ENCODE measurements at regions not wholly inside any gene's neighbourhood (a gene's known extent, or its start where the extent isn't known, plus 50 kb on each side); places are given as distances from the start of the nearest gene placed in this dataset.

DNA sequence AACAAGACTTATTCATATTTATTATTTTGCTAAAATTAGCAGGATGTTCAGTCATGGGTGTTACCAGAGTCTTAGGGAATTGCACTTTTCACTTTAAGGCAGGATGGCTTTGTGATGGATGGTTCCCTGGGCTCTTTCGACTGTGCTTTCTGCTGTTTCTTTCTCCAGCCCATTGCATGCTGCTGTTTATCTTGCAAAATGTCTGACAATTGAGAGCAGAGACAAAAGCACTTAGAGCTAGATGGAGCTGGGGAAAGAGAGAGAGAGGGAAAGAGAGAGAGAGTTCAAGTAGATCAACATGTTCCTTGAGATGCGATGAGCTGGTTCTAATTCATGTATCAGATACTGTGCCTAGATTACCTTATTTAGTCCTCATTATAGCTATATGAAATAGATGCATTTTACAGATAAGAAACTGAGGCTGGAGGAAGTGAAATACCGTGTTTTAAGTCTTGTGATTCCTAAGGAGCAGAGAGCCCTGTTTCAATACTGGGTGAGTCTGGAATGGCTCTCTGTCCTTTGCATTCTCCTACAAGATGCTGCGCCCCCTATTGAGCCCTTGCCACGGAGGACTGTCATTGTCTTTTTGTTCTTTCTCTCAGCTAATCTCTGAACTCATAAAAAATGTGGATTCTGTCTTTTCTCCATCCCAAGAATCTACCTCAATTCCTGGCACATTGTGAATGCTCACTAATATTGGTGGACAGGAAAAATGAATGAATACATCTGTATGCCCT, 227.9 kb downstream of the ALG10B start:
- TF ChIP-seq, protein P1, sequence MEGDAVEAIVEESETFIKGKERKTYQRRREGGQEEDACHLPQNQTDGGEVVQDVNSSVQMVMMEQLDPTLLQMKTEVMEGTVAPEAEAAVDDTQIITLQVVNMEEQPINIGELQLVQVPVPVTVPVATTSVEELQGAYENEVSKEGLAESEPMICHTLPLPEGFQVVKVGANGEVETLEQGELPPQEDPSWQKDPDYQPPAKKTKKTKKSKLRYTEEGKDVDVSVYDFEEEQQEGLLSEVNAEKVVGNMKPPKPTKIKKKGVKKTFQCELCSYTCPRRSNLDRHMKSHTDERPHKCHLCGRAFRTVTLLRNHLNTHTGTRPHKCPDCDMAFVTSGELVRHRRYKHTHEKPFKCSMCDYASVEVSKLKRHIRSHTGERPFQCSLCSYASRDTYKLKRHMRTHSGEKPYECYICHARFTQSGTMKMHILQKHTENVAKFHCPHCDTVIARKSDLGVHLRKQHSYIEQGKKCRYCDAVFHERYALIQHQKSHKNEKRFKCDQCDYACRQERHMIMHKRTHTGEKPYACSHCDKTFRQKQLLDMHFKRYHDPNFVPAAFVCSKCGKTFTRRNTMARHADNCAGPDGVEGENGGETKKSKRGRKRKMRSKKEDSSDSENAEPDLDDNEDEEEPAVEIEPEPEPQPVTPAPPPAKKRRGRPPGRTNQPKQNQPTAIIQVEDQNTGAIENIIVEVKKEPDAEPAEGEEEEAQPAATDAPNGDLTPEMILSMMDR (IDR thresholded peaks at IDR 0.05; ENCODE audit: control extremely low read depth, extremely low read depth), result no peak
- ATAC-seq (ENCODE audit: insufficient read depth, low FRiP score) (no peak), DNase-seq (no peak)
- H3K9me3 ChIP-seq (ENCODE audit: control insufficient read depth in 4 of 4, insufficient read depth in 3 of 4, low read length in 3 of 4), result peaks cover 0 to 2% (median 0%) of the 10 kb centered on the region in 4 donors
- H3K4me3 ChIP-seq, result no peak overlapping the region
- no peak overlapping the region for H3K9ac ChIP-seq (ENCODE audit: insufficient read depth in 1 of 2, low read length in 2 of 2)
- peaks cover 0 to 1% (median 0%) of the 10 kb centered on the region in 5 donors for H3K4me1 ChIP-seq (ENCODE audit: control insufficient read depth in 5 of 5, insufficient read depth in 5 of 5, low read length in 5 of 5)
- no peaks in the 10 kb centered on the region for H3K27me3 ChIP-seq (ENCODE audit: control insufficient read depth in 3 of 3, insufficient read depth in 3 of 3, low read length in 2 of 3)
- no peak overlapping the region for H3K27ac ChIP-seq (ENCODE audit: low read depth in 1 of 2, low read length in 1 of 2)
- 69 to 74% methylated on average over 5 of the region's 5 CpGs for WGBS, 2 donors
- no peaks in the 10 kb centered on the region for H3K36me3 ChIP-seq (ENCODE audit: control insufficient read depth in 4 of 4, insufficient read depth in 4 of 4, low read length in 4 of 4)

DNA sequence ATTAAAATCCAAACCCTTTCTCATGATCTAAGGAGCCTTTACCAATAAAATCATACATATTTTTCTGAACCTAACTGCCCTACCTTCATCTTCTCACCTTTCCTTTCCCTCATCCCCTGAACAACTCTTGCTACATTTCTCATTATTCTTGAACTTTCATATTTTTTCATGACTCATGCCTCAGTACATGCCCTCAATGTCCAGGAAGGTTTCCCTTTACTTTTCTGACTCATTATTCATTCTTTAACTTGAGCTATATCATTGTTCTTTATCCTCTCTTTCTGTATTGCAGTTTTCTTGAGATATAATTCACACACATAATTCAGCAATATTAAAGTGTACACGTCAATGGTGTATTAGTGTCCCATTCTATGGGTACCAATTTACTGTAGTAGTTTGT, 231.0 kb downstream of the ALG10B start:
- H3K4me1 ChIP-seq (ENCODE audit: control insufficient read depth in 5 of 5, insufficient read depth in 5 of 5, low read length in 5 of 5), result peaks cover 0 to 1% (median 0%) of the 10 kb centered on the region in 5 donors
- no peaks in the 10 kb centered on the region for H3K27me3 ChIP-seq (ENCODE audit: control insufficient read depth in 3 of 3, insufficient read depth in 3 of 3, low read length in 2 of 3)
- TF ChIP-seq, protein P1 (IDR thresholded peaks at IDR 0.05; ENCODE audit: control extremely low read depth, extremely low read depth), result no peak
- no peak overlapping the region for H3K27ac ChIP-seq (ENCODE audit: low read depth in 1 of 2, low read length in 1 of 2)
- H3K9ac ChIP-seq (ENCODE audit: insufficient read depth in 1 of 2, low read length in 2 of 2), result no peak overlapping the region
- H3K36me3 ChIP-seq (ENCODE audit: control insufficient read depth in 4 of 4, insufficient read depth in 4 of 4, low read length in 4 of 4), result no peaks in the 10 kb centered on the region
- DNase-seq (no peak), ATAC-seq (ENCODE audit: insufficient read depth, low FRiP score) (no peak)
- peaks cover 0 to 2% (median 0%) of the 10 kb centered on the region in 4 donors for H3K9me3 ChIP-seq (ENCODE audit: control insufficient read depth in 4 of 4, insufficient read depth in 3 of 4, low read length in 3 of 4)
- no peak overlapping the region for H3K4me3 ChIP-seq
- 85 to 86% methylated on average over 1 of the region's 1 CpG for WGBS, 2 donors

DNA sequence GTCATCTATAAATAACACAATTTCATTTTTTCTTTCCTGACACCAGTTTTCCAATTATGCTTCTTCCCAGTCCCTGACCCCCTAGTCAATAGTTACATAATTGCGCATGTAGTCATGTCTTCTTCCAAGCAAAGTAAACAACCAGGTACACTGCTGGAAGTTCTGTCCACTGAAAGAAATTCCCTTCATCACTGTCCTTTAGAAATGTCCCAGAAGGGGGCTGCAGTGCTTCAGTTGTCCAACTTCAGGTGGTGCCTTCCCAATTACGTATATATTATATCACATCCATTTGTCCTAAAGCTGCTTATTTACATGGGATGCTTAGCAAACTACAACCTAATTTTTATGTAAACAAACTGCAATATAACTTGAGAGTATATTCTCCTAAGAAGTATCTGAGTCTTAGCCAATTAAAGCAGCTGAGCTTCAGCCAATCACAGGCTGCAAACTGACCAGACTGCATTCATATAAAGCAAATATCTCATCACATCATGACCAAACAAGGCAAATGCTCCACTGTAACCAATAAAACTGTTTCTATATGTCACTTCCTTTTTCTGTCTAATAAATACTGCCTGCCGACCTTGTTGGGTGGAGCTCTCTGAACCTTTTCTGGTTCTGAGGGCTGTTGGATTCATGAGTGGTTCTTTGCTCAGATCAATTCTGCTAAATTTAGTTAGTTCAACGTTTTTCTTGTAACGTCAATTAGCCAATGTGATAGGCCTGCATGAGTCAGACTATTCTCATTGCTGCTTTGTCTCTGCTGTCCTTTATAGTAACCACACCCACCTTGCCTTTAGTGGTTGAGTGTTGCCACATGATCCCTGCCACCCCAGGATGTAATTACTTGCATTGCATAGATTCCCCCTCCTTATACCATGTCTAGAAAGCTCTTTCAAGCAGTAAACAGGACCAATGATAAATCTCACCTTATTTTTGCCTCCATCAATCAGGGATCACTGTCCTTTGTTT, 239.3 kb downstream of the ALG10B start:
- Histone ChIP-seq H3K4me1 (ENCODE audit: control insufficient read depth in 5 of 5, insufficient read depth in 5 of 5, low read length in 5 of 5) (no peaks in the 10 kb centered on the region), H3K36me3 (ENCODE audit: control insufficient read depth in 4 of 4, insufficient read depth in 4 of 4, low read length in 4 of 4) (no peaks in the 10 kb centered on the region), H3K9me3 (ENCODE audit: control insufficient read depth in 4 of 4, insufficient read depth in 3 of 4, low read length in 3 of 4) (no peaks in the 10 kb centered on the region), H3K4me3 (no peak overlapping the region), H3K9ac (ENCODE audit: insufficient read depth in 1 of 2, low read length in 2 of 2) (no peak overlapping the region), H3K27me3 (ENCODE audit: control insufficient read depth in 3 of 3, insufficient read depth in 3 of 3, low read length in 2 of 3) (no peaks in the 10 kb centered on the region), H3K27ac (ENCODE audit: low read depth in 1 of 2, low read length in 1 of 2) (no peak overlapping the region)
- ATAC-seq (ENCODE audit: insufficient read depth, low FRiP score) (no peak), DNase-seq (no peak)
- WGBS, 2 donors, result 57 to 63% methylated on average over 5 of the region's 5 CpGs
- TF ChIP-seq, protein P1 (IDR thresholded peaks at IDR 0.05; ENCODE audit: control extremely low read depth, extremely low read depth), result no peak
